ENCODE measurements at regions not wholly inside any gene's neighbourhood (a gene's known extent, or its start where the extent isn't known, plus 50 kb on each side); places are given as distances from the start of the nearest gene placed in this dataset.

- no peak for TF ChIP-seq CTCF (IDR thresholded peaks at IDR 0.05; ENCODE audit: low read length)
- no peak for TF ChIP-seq EZH2 (IDR thresholded peaks at IDR 0.05; ENCODE audit: borderline replicate concordance, low read length)
Measured at GRCh38 chr1:38454236-38454635, 405.3 kb downstream of the RRAGC start.

All from OCI-LY1 (cell line).